PC-3 (cell line): ENCODE measurements at regions not wholly inside any gene's neighbourhood (a gene's known extent, or its start where the extent isn't known, plus 50 kb on each side); places are given as distances from the start of the nearest gene placed in this dataset.

ENCODE experiments used
- CTCF ChIP-seq: fragments of 300-600 bp; sonication (generic); conservative IDR thresholded peaks from 2 replicates; pipeline ENCODE4 v1.5.1; 2017; ENCODE audit warnings: antibody characterized with exemption, low read depth, mild to moderate bottlenecking, low read length
- EZH2 ChIP-seq: fragments of 300-600 bp; sonication (generic); IDR thresholded peaks from one replicate; pipeline ENCODE4 v1.6.1; 2017; ENCODE audit warnings: antibody characterized with exemption, mild to moderate bottlenecking, low read length; ENCODE audit not compliant: unreplicated experiment

- TF ChIP-seq CTCF: no peak
- no peak for TF ChIP-seq EZH2
These were observed 257.5 kb downstream of the CTTN start for GRCh38 chr11:70655816-70656215.
